MV-4-11 (cell line): ENCODE measurements at regions not wholly inside any gene's neighbourhood (a gene's known extent, or its start where the extent isn't known, plus 50 kb on each side); places are given as distances from the start of the nearest gene placed in this dataset.
A peak's percentile ranks its signal among the peaks of the same experiment; 100 is the strongest.
"Not testable (repeated sequence)": the region's sequence is repeated elsewhere in the genome, so short reads cannot be mapped to it uniquely, and the experiment has no call there.

Experiments used
- DNase-seq: peaks from one replicate; lab custom pipeline; 2025; lab: John Stamatoyannopoulos, UW

DNA sequence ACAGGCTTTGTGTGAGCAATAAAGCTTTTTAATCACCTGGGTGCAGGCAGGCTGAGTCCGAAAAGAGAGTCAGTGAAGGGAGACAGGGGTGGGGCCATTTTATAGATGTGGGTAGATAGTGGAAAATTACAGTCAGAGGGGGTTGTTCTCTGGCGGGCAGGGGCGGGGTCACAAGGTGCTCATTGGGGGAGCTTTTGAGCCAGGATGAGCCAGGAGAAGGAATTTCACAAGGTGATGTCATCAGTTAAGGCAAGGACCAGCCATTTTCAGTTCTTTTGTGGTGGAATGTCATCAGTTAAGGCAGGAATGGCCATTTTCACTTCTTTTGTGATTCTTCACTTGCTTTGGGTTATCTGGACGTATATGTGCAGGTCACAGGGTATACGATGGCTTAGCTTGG, 571.3 kb upstream of the PCDH7 start:
- DNase-seq, result not testable (repeated sequence)

DNA sequence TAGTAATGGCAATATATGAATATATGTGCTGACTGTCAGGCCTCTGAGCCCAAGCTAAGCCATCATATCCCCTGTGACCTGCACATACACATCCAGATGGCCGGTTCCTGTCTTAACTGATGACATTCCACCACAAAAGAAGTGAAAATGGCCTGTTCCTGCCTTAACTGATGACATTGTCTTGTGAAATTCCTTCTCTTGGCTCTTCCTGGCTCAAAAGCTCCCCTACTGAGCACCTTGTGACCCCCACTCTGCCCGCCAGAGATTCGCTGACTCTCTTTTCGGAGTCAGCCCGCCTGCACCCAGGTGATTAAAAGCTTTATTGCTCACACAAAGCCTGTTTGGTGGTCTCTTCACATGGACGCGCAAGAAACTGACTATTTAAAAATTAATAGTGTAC, 570.6 kb upstream of the PCDH7 start:
- not testable (repeated sequence) for DNase-seq

DNA sequence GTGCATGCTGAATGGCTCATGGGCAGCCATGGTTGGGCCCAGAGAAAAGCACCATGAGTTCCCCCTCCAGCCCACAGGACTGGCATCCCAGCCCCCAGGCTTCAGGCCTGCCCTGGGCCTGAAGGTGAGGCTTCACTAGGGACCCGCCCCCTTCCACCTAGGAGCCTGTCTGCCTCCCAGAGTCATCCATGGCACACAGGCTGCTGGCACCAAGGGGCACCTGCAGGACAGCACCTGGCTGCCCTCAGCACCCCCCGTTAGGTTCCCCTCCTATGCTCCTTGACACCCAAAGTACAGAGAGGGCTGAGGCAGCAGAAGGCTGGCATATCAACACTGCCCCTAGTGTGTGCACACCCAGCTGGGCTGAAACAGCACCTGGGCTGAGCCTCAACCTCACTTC, 566.7 kb upstream of the PCDH7 start:
- no peak for DNase-seq

DNA sequence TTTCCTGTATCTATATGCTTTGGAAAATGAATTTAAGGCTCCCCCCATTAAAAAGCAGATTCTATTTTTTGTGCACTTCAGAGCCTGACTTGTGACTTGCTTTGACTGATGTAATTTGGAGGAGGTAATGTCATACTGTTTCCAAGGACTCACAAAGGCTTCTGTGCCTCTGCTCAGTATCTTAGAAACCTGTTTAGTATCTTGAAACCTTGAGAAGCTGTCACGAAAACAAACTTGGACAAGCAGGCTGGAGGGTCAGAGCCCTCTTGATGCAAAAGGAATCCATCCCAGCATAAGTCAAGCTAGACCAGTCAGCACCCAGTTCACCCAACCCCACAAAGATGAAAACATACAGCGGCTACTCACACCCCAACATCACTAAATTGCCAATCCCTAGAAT, 560.0 kb upstream of the PCDH7 start:
- DNase-seq, result no peak

DNA sequence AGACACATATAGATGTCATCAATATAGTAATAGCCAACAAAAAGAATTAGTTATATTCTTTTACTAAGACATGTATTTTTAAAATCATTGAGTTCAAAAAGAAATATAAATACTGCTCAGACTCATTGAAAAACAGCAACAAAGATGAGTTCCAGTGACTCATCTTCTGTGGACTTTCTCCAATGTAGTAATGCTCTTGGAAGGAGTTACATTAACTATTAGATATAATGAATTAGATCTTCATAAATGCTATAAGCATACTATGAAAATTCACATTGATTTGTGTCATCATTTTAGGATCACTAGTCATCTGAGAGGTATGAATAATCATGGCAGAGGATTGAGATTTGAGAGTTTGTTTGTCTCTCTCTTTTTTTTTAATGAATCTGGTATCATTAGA, 547.8 kb upstream of the PCDH7 start:
- no peak for DNase-seq

DNA sequence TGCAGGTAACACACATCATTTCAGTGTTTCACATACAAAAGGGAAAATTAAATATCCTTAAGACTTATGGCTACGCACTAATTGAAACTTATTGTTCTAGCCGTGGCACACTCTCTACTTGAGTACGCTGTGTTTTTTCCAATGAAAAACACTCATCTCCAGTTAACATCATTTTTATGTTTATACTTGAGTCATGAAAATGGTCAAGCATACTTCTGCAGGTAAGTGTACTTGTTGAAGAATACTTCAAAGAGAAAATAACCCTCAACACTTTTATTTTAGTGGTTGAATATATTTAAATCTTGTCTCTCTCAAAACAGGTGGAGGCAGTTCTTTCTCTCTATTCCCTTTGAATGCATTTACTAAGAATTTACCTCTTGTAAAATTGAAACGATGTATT, 538.7 kb upstream of the PCDH7 start:
- DNase-seq, result no peak

DNA sequence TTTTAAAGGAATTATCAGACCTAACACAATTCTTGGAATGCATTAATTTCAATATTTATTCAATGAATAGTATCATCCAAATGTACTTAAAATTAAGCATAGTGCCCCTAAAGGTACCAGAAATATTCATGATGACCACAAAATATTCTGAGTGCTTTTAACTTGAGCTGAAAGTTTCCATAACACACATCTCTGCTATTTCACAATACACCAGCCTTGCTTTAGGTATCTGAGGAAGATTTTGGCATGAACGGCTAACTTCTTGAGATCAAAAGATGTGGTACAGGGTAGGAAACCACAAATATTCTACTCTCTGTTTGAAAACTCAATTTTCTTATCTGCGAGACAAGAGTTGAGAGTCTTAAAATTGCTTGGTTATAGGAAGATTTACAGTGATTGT, 538.3 kb upstream of the PCDH7 start:
- no peak for DNase-seq

DNA sequence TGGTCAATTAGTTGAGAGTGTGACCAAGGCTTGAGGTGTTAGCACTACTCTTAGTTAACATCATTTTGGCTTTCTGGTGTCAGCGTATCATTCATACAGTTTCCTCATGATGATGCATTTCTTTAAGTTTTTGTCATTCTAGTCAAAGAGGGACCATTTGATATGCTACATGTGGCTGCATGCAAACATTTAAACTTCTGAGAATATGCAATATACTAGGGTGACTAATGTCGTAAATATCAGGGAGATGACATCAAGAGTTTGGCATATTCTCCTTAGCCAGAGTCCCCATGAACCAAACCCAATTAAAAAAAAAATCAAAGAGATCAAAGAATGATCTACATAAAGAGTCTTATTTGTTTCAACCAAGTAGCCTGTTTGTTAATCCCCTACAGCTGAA, 537.4 kb upstream of the PCDH7 start:
- no peak for DNase-seq

DNA sequence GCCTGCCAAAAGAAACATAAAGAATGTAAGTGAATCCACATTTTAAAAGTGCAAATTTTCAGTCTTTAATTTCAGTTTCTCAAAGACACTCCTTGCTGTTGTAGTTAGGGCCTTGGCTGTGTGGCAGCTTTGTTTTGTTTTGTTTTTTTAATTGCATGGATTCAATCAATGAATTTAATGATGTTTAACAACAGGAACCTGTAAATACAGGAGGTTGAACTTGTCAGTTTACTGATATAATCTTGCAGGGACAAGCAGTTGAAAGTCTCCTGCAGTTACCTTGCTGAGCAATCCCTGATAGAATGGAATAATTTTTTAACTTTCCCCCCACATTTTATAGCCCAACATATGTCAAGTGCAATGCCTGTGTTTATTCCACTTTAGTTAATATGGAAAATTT, 528.3 kb upstream of the PCDH7 start:
- DNase-seq, result no peak

DNA sequence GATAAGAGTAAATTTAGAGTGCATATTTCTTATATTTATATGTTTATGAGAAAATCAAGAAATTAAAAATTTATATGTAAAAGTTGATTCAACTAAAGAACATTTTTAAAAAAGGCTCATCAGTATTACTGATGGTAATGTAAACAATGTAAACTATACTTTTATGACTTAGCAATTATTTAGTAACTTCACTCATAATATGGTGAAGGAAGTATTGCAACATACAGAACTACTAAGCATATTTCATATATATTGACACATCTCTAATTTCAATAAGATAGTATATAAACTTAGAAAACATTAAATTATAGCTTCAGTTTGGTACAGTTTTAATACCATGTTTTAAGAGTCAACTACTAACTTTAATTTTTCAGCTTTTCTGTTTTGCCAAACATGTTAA, 512.8 kb upstream of the PCDH7 start:
- no peak for DNase-seq

DNA sequence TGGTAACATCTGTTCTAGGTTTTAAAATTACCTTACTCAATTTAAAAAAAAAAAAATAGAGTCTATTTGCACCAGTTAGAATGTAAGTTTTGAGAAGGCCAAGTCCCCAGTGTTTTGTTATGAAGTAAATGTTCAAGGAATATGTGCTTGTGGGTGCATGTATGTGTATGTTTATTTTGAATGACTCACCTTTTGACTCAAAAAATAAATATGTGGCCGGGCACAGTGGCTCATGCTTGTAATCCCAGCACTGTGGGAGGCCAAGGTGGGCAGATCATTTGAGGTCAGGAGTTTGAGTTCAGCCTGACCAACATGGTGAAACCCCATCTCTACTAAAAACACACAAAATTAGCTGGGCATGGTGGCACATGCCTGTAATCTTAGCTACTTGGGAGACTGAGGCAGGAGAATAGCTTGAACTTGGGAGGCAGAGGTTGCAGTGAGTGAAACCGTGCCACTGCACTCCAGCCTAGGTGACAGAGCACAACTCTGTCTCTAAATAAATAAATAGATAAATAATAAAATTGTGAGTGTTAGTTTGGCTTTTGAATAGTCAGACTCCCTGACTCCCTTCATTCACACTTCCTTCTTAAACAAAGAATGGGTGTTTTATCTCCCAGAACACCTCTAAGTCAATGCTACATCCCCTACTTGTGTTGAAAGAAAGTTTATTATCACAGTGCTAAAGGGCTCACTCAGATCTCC, 511.3 kb upstream of the PCDH7 start:
- DNase-seq, result no peak

DNA sequence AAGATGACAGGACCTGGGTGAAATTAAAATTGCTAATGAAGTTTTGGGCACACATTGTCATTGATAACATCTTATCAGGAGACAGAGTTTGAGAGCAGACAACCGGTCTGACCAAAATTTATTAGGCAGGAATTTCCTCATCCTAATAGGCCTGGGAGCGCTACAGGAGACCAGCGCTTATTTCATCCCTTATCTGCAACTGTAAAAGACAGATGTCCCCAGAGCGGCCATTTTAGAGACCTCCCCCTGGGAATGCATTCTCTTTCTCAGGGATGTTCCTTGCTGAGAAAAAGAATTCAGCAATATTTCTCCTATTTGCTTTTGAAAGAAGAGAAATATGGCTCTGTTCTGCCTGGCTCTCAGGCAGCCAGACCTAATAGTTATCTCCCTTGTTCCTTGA, 504.2 kb upstream of the PCDH7 start:
- not testable (repeated sequence) for DNase-seq

DNA sequence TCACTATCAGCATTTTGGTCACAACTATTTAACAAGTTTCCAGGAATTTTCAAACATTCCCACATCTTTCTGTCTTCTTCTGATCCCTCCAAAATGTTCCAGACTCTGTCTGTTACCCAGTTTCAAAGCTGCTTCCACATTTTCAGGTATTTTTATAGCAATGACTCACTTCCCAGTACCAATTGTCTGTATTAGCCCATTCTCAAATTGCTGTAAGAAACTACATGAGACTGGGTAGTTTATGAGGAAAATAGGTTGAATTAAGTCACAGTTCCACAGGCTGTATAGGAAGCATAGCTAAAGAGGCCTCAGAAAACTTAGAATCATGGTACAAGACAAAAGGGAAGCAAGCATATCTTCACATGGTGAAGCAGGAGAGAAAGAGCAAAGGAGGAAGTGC, 475.0 kb upstream of the PCDH7 start:
- DNase-seq, result peak; percentile 42

DNA sequence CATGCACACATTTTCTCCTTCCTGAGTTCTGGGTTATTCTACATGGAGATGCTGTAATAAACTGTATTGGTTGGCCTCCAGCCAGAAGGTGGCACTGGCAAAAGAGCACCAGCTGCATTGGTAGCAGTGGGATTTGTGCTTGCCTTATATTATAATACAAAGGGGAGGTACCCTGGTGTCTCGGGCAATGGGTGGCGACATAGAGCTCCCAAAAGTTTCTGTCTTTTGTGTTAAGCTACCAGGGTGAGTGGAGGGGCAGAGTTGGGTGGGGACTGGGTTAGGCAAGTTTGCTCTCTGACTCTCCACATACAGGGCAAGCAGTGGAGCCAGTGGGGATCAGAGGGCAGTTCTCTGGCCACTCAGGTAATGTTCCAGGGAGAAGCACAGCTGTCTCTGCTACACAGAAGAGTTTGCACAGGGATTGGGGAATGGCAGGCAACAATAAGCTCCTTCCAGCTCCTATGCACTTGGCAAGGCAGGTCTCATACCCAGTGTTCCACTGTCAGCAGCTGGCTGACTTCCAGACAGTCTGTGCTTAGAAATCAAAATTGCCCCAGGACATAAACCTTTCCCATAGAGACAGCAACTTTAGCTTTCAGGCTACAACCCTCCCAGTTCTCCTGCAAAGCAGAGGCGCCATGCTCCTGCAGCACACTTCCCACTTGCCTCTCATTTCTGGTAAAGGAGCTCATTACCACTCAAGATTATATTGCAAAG, 463.9 kb upstream of the PCDH7 start:
- DNase-seq, result no peak

DNA sequence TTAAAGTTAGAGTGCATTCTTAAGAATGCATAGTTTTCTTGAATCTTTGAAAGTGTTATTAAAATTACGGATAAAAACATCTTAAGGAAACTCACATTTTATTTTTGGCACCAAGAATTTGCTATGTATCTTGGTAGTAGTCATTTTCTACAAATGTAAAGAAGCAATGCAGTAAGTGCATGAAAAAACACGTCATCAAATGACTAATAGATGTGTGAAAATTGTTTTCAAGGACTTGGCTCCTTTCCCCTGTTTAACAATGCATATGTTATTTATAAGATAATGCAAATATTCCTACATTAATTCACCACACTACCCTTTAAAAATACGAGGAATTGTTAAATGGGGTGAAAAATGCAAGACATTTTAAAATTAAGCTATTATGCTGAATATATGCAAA, 461.2 kb upstream of the PCDH7 start:
- DNase-seq, result no peak

DNA sequence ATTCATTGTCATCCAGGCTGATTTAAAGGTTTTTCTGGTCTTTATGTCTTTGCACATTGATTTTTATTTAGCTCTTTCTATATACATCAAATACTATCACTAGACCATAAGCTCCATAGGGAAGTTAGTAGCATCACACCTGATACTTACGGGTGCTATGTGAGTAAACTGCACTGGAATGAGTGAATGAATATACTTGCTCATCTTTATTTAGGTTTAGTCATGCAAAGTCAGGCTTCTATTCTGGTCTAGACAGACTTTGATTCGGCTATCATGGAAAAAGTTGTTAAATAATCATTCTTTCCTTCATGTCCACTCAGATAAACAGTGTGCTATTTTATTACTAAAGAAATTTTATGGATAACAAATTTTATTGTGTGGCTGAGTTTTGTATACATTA, 457.8 kb upstream of the PCDH7 start:
- no peak for DNase-seq

DNA sequence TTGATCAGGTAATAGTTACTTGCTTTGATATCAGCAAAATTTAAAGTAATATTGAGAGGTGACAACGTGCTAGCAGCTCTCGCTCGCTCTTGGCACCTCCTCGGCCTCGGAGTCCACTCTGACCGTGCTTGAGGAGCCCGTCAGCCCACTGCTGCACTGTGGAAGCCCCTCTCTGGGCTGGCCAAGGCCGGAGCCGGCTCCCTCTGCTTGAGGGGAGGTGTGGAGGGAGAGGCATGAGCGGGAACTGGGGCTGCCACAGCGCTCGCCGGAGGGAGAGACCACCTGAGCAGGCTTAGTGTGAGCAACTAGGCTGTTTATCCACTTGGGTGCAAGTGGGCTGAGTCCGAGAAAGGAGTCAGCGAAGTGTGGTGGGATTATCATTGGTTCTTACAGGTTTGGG, 455.7 kb upstream of the PCDH7 start:
- DNase-seq, result no peak

DNA sequence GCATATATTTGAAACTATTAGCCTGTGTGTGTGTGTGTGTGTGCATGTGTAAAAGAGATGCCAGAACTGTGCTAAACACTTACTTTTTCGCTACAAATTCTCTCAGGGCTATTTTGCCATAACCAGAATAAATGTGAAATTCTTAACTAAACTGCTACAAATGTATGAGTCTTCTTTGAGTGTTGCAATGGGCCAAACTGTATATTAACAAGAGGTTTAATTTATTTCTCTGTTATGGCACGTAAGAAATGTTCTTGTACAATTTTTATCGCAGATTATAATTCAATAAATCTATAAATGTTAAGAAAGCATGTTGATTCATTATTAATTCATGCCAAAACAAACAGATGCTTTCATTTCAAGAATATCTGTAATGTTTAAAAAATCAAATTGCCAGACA, 454.5 kb upstream of the PCDH7 start:
- DNase-seq, result no peak

DNA sequence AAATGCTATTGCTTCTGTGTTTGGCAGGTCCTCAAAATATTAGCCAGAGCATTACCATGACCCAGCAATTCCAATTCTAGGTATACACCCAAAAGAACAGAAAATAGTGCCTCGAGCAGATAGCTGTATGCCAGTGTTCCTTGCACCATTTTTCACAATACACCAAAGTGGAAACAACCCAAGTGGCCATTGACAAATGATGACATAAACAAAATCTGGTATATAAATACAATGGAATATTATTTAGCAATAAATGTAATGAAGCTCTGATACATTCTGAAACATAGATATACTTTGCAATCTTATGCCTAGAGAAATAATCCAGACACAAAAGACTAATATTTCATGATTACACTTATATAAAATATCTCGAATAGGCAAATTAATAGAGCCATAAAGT, 451.8 kb upstream of the PCDH7 start:
- DNase-seq, result no peak

DNA sequence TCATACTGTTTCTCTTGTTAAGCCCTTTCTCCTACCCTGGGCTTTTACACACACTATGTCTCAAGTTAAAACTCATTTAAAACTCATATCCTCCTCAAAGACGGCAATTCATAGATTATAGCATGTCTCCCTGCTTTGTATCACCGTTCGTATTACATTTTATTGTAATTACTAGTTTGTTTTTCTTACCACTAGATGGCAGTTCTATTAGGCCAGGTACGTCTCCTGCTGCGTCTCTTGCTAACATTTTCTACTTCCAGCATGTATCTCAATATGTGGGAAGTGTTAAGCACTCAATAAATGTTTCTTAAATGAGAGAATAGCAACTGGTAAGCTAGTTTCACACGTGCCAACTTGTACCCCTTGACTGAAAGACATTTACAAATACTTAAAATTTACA, 450.3 kb upstream of the PCDH7 start:
- no peak for DNase-seq

DNA sequence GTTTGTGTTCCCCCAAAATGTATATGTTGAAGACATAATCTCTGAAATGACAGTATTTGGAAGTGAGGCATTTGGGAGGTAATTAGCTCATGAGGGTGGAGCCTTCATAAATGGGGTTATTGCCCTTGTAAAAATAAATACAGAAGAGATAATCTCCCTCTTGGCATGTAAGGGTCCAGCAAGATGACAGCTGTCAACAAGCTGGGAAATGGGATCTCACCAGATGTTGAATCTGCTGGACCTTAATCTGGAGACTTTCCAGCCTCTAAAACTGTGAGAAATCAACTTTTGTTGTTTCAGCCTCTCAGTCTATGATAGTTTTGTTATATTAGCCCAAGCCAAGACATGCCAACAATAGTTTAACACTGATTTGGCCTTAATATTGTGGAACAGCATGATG, 438.2 kb upstream of the PCDH7 start:
- DNase-seq, result no peak

DNA sequence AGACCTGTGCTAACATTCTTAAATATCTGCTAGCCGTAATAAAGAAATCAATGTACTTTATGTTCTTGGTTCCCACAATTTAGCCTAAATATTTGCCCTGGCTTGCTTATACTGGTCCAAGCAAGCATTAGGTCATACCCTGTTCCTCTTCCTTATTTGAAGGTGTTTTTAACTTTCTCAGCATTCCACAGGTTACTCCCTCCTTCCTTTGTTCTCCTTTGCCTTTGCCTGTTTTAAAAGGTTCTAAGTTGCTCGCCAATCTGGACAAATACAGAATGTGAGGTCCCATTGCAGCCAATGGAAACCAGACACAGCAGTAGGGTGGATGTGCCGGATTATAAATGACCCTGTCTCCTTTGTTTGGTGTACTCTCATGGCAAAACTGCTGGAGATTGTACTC, 436.8 kb upstream of the PCDH7 start:
- DNase-seq, result no peak

DNA sequence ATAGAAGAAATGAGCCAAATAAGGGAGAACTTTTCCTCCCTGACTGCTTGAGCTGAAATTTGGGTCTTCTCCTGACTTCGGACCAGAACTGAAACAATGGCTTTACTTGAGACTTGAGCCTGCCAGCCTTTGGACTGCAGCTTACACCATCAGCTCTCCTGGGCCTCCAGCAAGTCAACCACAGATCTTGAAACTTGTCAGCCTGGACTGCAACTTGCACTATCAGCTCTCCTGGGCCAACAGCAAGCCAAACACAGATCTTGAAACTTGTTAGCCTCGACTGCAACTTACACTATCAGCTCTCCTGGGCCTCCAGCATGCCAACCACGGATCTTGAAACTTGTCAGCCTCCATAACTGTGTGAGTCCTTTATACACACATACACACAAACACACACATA, 425.9 kb upstream of the PCDH7 start:
- DNase-seq, result no peak

DNA sequence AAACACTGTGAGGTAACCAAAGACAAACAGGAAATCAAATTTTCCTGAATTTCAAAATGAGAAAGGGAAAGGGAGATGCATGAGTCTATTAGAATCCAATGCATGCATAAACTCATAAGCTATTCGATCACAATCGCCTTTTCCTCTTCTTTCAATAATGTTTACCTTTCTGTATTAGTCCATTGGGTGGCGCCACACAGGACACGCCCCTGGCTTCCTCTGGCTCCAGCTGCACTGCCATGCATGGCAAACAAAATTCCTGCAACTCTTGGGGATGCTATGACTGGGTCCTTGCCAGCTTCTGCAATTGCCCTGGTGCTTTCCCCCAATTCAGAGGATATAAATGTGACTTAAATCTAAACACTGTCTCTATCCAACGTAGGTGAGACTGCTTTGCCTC, 424.5 kb upstream of the PCDH7 start:
- DNase-seq, result no peak
